ENCODE measurements at regions not wholly inside any gene's neighbourhood (a gene's known extent, or its start where the extent isn't known, plus 50 kb on each side); places are given as distances from the start of the nearest gene placed in this dataset.
"Not testable (repeated sequence)": the region's sequence is repeated elsewhere in the genome, so short reads cannot be mapped to it uniquely, and the experiment has no call there.

DNA sequence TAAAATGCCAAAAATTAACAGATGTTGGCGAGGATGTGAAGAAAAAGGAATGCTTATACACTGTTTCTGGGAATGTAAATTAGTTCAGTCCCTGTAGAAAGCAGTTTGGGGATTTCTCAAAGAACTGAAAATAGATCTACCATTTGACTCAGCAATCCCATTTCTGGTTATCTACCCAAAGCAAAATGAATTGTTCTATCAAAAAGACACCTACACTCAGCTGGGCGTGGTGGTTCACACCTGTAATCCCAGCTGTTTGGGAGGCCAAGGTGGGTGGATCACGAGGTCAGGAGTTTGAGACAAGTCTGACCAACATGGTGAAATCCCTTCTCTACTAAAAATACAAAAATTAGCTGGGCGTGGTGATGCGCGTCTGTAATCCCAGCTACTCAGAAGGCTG is 279.3 kb upstream of the PDE3A start:
- Histone ChIP-seq H3K27me3 (ENCODE audit: insufficient read depth, low read length, poor library complexity, severe bottlenecking) (no peaks in the 10 kb centered on the region), H2AFZ (ENCODE audit: low read length) (no peak overlapping the region)
- TF ChIP-seq CTCF (conservative IDR thresholded peaks at IDR 0.05; ENCODE audit: low read length) (no peak), EZH2phosphoT487 (IDR thresholded peaks at IDR 0.05; ENCODE audit: borderline replicate concordance) (no peak)

DNA sequence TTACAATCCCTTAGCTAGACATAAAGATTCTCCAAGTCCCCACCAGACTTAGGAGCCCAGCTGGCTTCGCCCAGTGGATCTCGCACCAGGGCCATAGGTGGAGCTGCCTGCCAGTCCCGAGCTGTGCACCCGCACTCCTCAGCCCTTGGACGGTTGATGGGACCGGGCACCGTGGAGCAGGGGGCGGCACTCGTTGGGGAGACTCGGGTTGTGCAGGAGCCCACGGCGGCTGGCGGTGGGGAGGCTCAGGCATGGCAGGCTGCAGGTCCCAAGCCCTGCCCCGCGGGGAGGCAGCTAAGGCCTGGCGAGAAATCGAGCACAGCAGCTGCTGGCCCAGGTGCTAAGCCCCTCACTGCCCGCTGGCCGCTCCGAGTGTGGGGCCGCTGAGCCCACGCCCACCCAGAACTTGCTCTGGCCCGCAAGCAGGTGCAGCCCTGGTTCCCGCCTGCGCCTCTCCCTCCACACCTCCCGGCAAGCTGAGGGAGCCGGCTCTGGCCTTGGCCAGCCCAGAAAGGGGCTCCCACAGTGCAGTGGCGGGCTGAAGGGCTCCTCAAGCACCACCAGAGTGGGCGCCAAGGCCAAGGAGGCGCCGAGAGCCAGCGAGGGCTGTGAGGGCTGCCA is 275.0 kb upstream of the PDE3A start:
- H3K4me2 ChIP-seq (ENCODE audit: low read depth, low read length, poor library complexity, severe bottlenecking); H3K4me1 ChIP-seq (ENCODE audit: insufficient read depth, low read length, poor library complexity, severe bottlenecking): not testable (repeated sequence)

More for the DNA sequence above, 279.3 kb upstream of the PDE3A start:
- no peaks in the 10 kb centered on the region for H3K9me3 ChIP-seq (ENCODE audit: insufficient read depth, low read depth, low read length)
- H3K4me2 ChIP-seq (ENCODE audit: low read depth, low read length, poor library complexity, severe bottlenecking), result no peak overlapping the region
- no peaks in the 10 kb centered on the region for H3K9me2 ChIP-seq (replicated peaks; ENCODE audit: low read depth, low read length)
- H3K4me3 ChIP-seq (ENCODE audit: low read length, poor library complexity, severe bottlenecking), result no peak overlapping the region
- H3K4me1 ChIP-seq (ENCODE audit: insufficient read depth, low read length, poor library complexity, severe bottlenecking), result peaks cover 4% of the 10 kb centered on the region
- no peaks in the 10 kb centered on the region for H3K36me3 ChIP-seq (ENCODE audit: insufficient read depth, low read length)
- H3K79me2 ChIP-seq (ENCODE audit: insufficient read depth, low read length), result no peaks in the 10 kb centered on the region
- no peaks in the 10 kb centered on the region for H4K20me1 ChIP-seq (ENCODE audit: insufficient read depth, low read length, poor library complexity, severe bottlenecking)
- H3F3A ChIP-seq (ENCODE audit: low read depth), result no peaks in the 10 kb centered on the region
- no peak overlapping the region for H3K9ac ChIP-seq (ENCODE audit: low read depth, low read length, poor library complexity, severe bottlenecking)

DNA sequence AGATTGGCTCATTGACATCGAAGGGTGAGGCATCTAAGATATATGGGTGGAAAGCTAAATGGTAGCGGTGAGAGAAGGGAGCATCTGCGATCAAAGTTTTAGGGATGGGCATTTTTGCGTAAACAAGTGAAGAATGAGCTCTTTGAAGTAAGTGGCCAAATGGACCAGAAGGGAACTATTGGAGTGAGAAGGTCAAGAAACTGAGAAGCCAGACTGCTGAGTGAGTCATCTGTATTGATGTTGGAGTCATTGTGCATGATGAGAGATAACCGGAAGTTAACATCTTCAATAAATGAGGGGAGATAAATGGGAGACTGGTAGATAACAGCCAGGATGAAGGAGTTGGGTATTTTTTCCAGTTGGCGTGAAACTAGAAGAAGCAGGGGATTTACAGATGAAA is 271.9 kb upstream of the PDE3A start:
- Histone ChIP-seq H2AFZ (ENCODE audit: low read length) (no peak overlapping the region), H4K20me1 (ENCODE audit: insufficient read depth, low read length, poor library complexity, severe bottlenecking) (no peaks in the 10 kb centered on the region), H3K27me3 (ENCODE audit: insufficient read depth, low read length, poor library complexity, severe bottlenecking) (no peaks in the 10 kb centered on the region), H3K9ac (ENCODE audit: low read depth, low read length, poor library complexity, severe bottlenecking) (no peak overlapping the region), H3F3A (ENCODE audit: low read depth) (no peaks in the 10 kb centered on the region), H3K9me3 (ENCODE audit: insufficient read depth, low read depth, low read length) (no peaks in the 10 kb centered on the region), H3K4me2 (ENCODE audit: low read depth, low read length, poor library complexity, severe bottlenecking) (no peak overlapping the region), H3K9me2 (replicated peaks; ENCODE audit: low read depth, low read length) (no peaks in the 10 kb centered on the region), H3K4me3 (ENCODE audit: low read length, poor library complexity, severe bottlenecking) (no peak overlapping the region), H3K79me2 (ENCODE audit: insufficient read depth, low read length) (no peaks in the 10 kb centered on the region), H3K36me3 (ENCODE audit: insufficient read depth, low read length) (no peaks in the 10 kb centered on the region), H3K4me1 (ENCODE audit: insufficient read depth, low read length, poor library complexity, severe bottlenecking) (peaks cover 3% of the 10 kb centered on the region)
- no peak for TF ChIP-seq EZH2phosphoT487 (IDR thresholded peaks at IDR 0.05; ENCODE audit: borderline replicate concordance)

More for the DNA sequence above, 275.0 kb upstream of the PDE3A start:
- H3K36me3 ChIP-seq (ENCODE audit: insufficient read depth, low read length); H3K4me3 ChIP-seq (ENCODE audit: low read length, poor library complexity, severe bottlenecking); H4K20me1 ChIP-seq (ENCODE audit: insufficient read depth, low read length, poor library complexity, severe bottlenecking); H3K27me3 ChIP-seq (ENCODE audit: insufficient read depth, low read length, poor library complexity, severe bottlenecking); H3F3A ChIP-seq (ENCODE audit: low read depth); H3K9me2 ChIP-seq (replicated peaks; ENCODE audit: low read depth, low read length); H3K79me2 ChIP-seq (ENCODE audit: insufficient read depth, low read length); H3K9me3 ChIP-seq (ENCODE audit: insufficient read depth, low read depth, low read length); H2AFZ ChIP-seq (ENCODE audit: low read length); H3K9ac ChIP-seq (ENCODE audit: low read depth, low read length, poor library complexity, severe bottlenecking): not testable (repeated sequence)

GRCh38 chr12:20097626-20098025 is 270.7 kb upstream of the PDE3A start:
- H4K20me1 ChIP-seq (ENCODE audit: insufficient read depth, low read length, poor library complexity, severe bottlenecking), result no peaks in the 10 kb centered on the region
- H3K9me2 ChIP-seq (replicated peaks; ENCODE audit: low read depth, low read length), result no peaks in the 10 kb centered on the region
- H2AFZ ChIP-seq (ENCODE audit: low read length), result no peak overlapping the region
- H3K36me3 ChIP-seq (ENCODE audit: insufficient read depth, low read length), result no peaks in the 10 kb centered on the region
- TF ChIP-seq EZH2phosphoT487 (IDR thresholded peaks at IDR 0.05; ENCODE audit: borderline replicate concordance) (no peak), CTCF (conservative IDR thresholded peaks at IDR 0.05; ENCODE audit: low read length) (no peak)
- no peak overlapping the region for H3K4me3 ChIP-seq (ENCODE audit: low read length, poor library complexity, severe bottlenecking)
- no peaks in the 10 kb centered on the region for H3F3A ChIP-seq (ENCODE audit: low read depth)
- H3K4me1 ChIP-seq (ENCODE audit: insufficient read depth, low read length, poor library complexity, severe bottlenecking), result no peaks in the 10 kb centered on the region
- no peaks in the 10 kb centered on the region for H3K27me3 ChIP-seq (ENCODE audit: insufficient read depth, low read length, poor library complexity, severe bottlenecking)
- no peak overlapping the region for H3K9ac ChIP-seq (ENCODE audit: low read depth, low read length, poor library complexity, severe bottlenecking)
- no peaks in the 10 kb centered on the region for H3K9me3 ChIP-seq (ENCODE audit: insufficient read depth, low read depth, low read length)
- no peak overlapping the region for H3K4me2 ChIP-seq (ENCODE audit: low read depth, low read length, poor library complexity, severe bottlenecking)
- no peaks in the 10 kb centered on the region for H3K79me2 ChIP-seq (ENCODE audit: insufficient read depth, low read length)
